Activated naive CD4-positive, alpha-beta T cell treated with anti-CD3 and anti-CD28 coated beads, Interleukin-2, amount 10 ng/mL, durations not matched to agents 7 days and 5 days (primary cell): ENCODE measurements at regions not wholly inside any gene's neighbourhood (a gene's known extent, or its start where the extent isn't known, plus 50 kb on each side); places are given as distances from the start of the nearest gene placed in this dataset.
"Not testable (repeated sequence)": the region's sequence is repeated elsewhere in the genome, so short reads cannot be mapped to it uniquely, and the experiment has no call there.

Source experiments
- CTCF ChIA-PET: fragments of 350-600 bp; sonication (Branson Sonifier 250); formaldehyde crosslinking; loops from one replicate; lab custom pipeline; 2021; ENCODE audit warnings: antibody characterized with exemption; lab: Charles Lee
- DNase-seq: peaks from one replicate; pipeline ENCODE4 v3.0.0-alpha.2; 2020
- H3K27ac Mint-ChIP-seq: one replicate; pipeline ENCODE4 v1.8.0; 2021; ENCODE audit warnings: mild to moderate bottlenecking, moderate library complexity, mixed read lengths
- H3K27me3 Mint-ChIP-seq: one replicate; pipeline ENCODE4 v1.8.0; 2021; ENCODE audit warnings: mild to moderate bottlenecking, mixed read lengths
- H3K36me3 Mint-ChIP-seq: one replicate; pipeline ENCODE4 v1.8.0; 2021; ENCODE audit warnings: mixed read lengths
- H3K4me1 Mint-ChIP-seq: one replicate; pipeline ENCODE4 v1.8.0; 2021; ENCODE audit warnings: mixed read lengths
- H3K4me3 Mint-ChIP-seq: one replicate; pipeline ENCODE4 v1.8.0; 2021; ENCODE audit warnings: mild to moderate bottlenecking, moderate library complexity, mixed read lengths
- H3K9me3 Mint-ChIP-seq: one replicate; pipeline ENCODE4 v1.8.0; 2021; ENCODE audit warnings: mixed read lengths

- H3K27ac Mint-ChIP-seq, H3K4me3 Mint-ChIP-seq, H3K36me3 Mint-ChIP-seq, DNase-seq, H3K4me1 Mint-ChIP-seq, H3K9me3 Mint-ChIP-seq: not testable (repeated sequence)
- H3K27me3 Mint-ChIP-seq, result peaks cover 17% of the 10 kb centered on the region
- CTCF ChIA-PET, result interaction anchor here (0.5 kb wide), 1 partner anchor 261 kb away, joined by 3 read pairs; no protein-coding TSS in a partner anchor
Observed at GRCh38 chr1:25171013-25171412, 61.3 kb downstream of the SYF2 start.

- H3K27me3 Mint-ChIP-seq, result peaks cover 20% of the 10 kb centered on the region
- no peaks in the 10 kb centered on the region for H3K36me3 Mint-ChIP-seq
- CTCF ChIA-PET, result interaction anchor here (0.5 kb wide), 1 partner anchor 261 kb away, joined by 3 read pairs; no protein-coding TSS in a partner anchor
- no peaks in the 10 kb centered on the region for H3K4me1 Mint-ChIP-seq
- H3K9me3 Mint-ChIP-seq, result peaks cover 2% of the 10 kb centered on the region
- H3K27ac Mint-ChIP-seq, result no peak overlapping the region
- H3K4me3 Mint-ChIP-seq, result no peak overlapping the region
- DNase-seq, result no peak
Observed at GRCh38 chr1:25170439-25170838, 61.9 kb downstream of the SYF2 start.

- DNase-seq, result no peak
- Mint-ChIP-seq H3K36me3 (no peaks in the 10 kb centered on the region), H3K27ac (no peak overlapping the region), H3K4me3 (no peak overlapping the region), H3K4me1 (no peaks in the 10 kb centered on the region), H3K27me3 (peaks cover 19% of the 10 kb centered on the region), H3K9me3 (peaks cover 2% of the 10 kb centered on the region)
- CTCF ChIA-PET, result no interaction called here
Observed at GRCh38 chr1:25169610-25170009, 62.7 kb downstream of the SYF2 start.

- no peak for DNase-seq
- no peak overlapping the region for H3K27ac Mint-ChIP-seq
- H3K27me3 Mint-ChIP-seq, result peaks cover 21% of the 10 kb centered on the region
- peaks cover 2% of the 10 kb centered on the region for H3K9me3 Mint-ChIP-seq
- H3K4me1 Mint-ChIP-seq, result no peaks in the 10 kb centered on the region
- H3K36me3 Mint-ChIP-seq, result no peaks in the 10 kb centered on the region
- CTCF ChIA-PET, result no interaction called here
- no peak overlapping the region for H3K4me3 Mint-ChIP-seq
Observed at GRCh38 chr1:25169168-25169567, 63.1 kb downstream of the SYF2 start.

- H3K27ac Mint-ChIP-seq, result no peak overlapping the region
- CTCF ChIA-PET, result interaction anchor here (0.9 to 1.4 kb wide), 3 partner anchors 37 to 480 kb away, joined by 3 read pairs; no protein-coding TSS in a partner anchor
- H3K4me1 Mint-ChIP-seq, result no peaks in the 10 kb centered on the region
- H3K27me3 Mint-ChIP-seq, result peaks cover 26% of the 10 kb centered on the region
- H3K4me3 Mint-ChIP-seq, result no peak overlapping the region
- H3K36me3 Mint-ChIP-seq, result no peaks in the 10 kb centered on the region
- DNase-seq, result no peak
- H3K9me3 Mint-ChIP-seq, result peaks cover 2% of the 10 kb centered on the region
Observed at GRCh38 chr1:25168193-25169071, 63.9 kb downstream of the SYF2 start.

- no peak overlapping the region for H3K4me3 Mint-ChIP-seq
Observed at GRCh38 chr1:25167269-25168192, 64.8 kb downstream of the SYF2 start.

GRCh38 chr1:25166847-25167246 lies 65.5 kb downstream of the SYF2 start:
- Mint-ChIP-seq H3K9me3 (peaks cover 2% of the 10 kb centered on the region), H3K36me3 (no peaks in the 10 kb centered on the region), H3K4me3 (no peak overlapping the region), H3K27me3 (peaks cover 26% of the 10 kb centered on the region), H3K4me1 (no peaks in the 10 kb centered on the region), H3K27ac (no peak overlapping the region)
- CTCF ChIA-PET, result no interaction called here
- no peak for DNase-seq

More at GRCh38 chr1:25167269-25168192, 64.8 kb downstream of the SYF2 start:
- H3K36me3 Mint-ChIP-seq, result no peaks in the 10 kb centered on the region
- no peak for DNase-seq
- CTCF ChIA-PET, result interaction anchor here (0.9 to 1.4 kb wide), 3 partner anchors 38 to 479 kb away, joined by 3 read pairs; no protein-coding TSS in a partner anchor
- H3K27ac Mint-ChIP-seq, result no peak overlapping the region
- no peaks in the 10 kb centered on the region for H3K4me1 Mint-ChIP-seq
- H3K9me3 Mint-ChIP-seq, result peaks cover 2% of the 10 kb centered on the region
- peaks cover 26% of the 10 kb centered on the region for H3K27me3 Mint-ChIP-seq

- Mint-ChIP-seq H3K4me1 (no peaks in the 10 kb centered on the region), H3K27me3 (peaks cover 37% of the 10 kb centered on the region)
- CTCF ChIA-PET, result no interaction called here
Observed at GRCh38 chr1:25163986-25164385, 68.3 kb downstream of the SYF2 start.

GRCh38 chr1:25161981-25162380 lies 70.3 kb downstream of the SYF2 start:
- Mint-ChIP-seq H3K27ac (no peak overlapping the region), H3K9me3 (peaks cover 2% of the 10 kb centered on the region), H3K4me1 (no peaks in the 10 kb centered on the region), H3K36me3 (no peaks in the 10 kb centered on the region), H3K4me3 (no peak overlapping the region), H3K27me3 (peaks cover 30% of the 10 kb centered on the region)
- CTCF ChIA-PET, result no interaction called here
- DNase-seq, result no peak

More at GRCh38 chr1:25163986-25164385, 68.3 kb downstream of the SYF2 start:
- H3K36me3 Mint-ChIP-seq, result no peaks in the 10 kb centered on the region
- no peak overlapping the region for H3K4me3 Mint-ChIP-seq
- DNase-seq, result no peak
- no peak overlapping the region for H3K27ac Mint-ChIP-seq
- peaks cover 2% of the 10 kb centered on the region for H3K9me3 Mint-ChIP-seq

GRCh38 chr1:25157846-25158245 lies 74.5 kb downstream of the SYF2 start:
- DNase-seq, result no peak
- Mint-ChIP-seq H3K36me3 (no peaks in the 10 kb centered on the region), H3K27me3 (peaks cover 41% of the 10 kb centered on the region), H3K9me3 (no peaks in the 10 kb centered on the region), H3K27ac (no peak overlapping the region), H3K4me1 (no peaks in the 10 kb centered on the region), H3K4me3 (no peak overlapping the region)
- CTCF ChIA-PET, result no interaction called here

GRCh38 chr1:25150985-25151495 lies 81.3 kb downstream of the SYF2 start:
- Mint-ChIP-seq H3K4me1 (peaks cover 2% of the 10 kb centered on the region), H3K9me3 (no peaks in the 10 kb centered on the region), H3K27ac (no peak overlapping the region), H3K4me3 (no peak overlapping the region), H3K36me3 (no peaks in the 10 kb centered on the region), H3K27me3 (peaks cover 55% of the 10 kb centered on the region)
- DNase-seq, result no peak
- CTCF ChIA-PET, result interaction anchor here (0.7 kb wide), 1 partner anchor 281 kb away, joined by 3 read pairs; no protein-coding TSS in a partner anchor

- Mint-ChIP-seq H3K27me3 (peaks cover 42% of the 10 kb centered on the region), H3K4me3 (no peak overlapping the region), H3K36me3 (no peaks in the 10 kb centered on the region), H3K9me3 (no peaks in the 10 kb centered on the region), H3K27ac (no peak overlapping the region), H3K4me1 (peaks cover 2% of the 10 kb centered on the region)
- CTCF ChIA-PET, result interaction anchor here (0.7 to 2.5 kb wide), 18 partner anchors 10 to 323 kb away, joined by 3 to 10 read pairs (median 3); no protein-coding TSS in a partner anchor
- DNase-seq, result peak; percentile 58
Observed at GRCh38 chr1:25148673-25149300, 83.5 kb downstream of the SYF2 start.

- Mint-ChIP-seq H3K27me3 (peaks cover 52% of the 10 kb centered on the region), H3K36me3 (no peaks in the 10 kb centered on the region)
- CTCF ChIA-PET, result no interaction called here
Observed at GRCh38 chr1:25146451-25146855, 85.8 kb downstream of the SYF2 start.

More at GRCh38 chr1:25146451-25146855, 85.8 kb downstream of the SYF2 start:
- Mint-ChIP-seq H3K4me1 (peaks cover 2% of the 10 kb centered on the region), H3K9me3 (no peaks in the 10 kb centered on the region), H3K27ac (no peak overlapping the region), H3K4me3 (no peak overlapping the region)
- DNase-seq, result no peak
